HG02973 (cell line): ENCODE measurements at regions not wholly inside any gene's neighbourhood (a gene's known extent, or its start where the extent isn't known, plus 50 kb on each side); places are given as distances from the start of the nearest gene placed in this dataset.

Experiments
- ATAC-seq: cut with Tn5 transposase; IDR thresholded peaks from one replicate; pipeline ENCODE4 v1.9.1; 2021; ENCODE audit warnings: moderate library complexity; ENCODE audit not compliant: unreplicated experiment

GRCh38 chrX:42098900-42099299, 175.5 kb upstream of the CASK start:
- ATAC-seq: no peak

DNA sequence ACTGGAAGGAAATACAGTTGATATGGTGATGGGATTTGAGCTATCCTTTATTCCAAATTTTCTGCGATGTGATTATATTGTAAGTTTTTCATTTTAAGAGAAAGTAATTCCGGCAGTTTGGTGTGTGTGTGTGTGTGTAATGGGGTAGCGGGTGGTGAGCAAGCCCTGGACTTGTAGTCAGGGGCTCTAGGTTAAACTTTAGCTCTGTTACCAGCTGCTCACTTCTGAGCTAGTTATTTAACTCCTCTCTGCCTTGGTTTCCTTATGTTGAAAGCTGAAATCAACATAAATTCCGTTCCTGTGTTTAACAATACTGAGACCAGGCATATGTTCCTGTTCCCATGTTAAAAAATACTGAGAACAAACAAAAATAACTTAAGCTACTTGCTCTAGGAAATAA, 174.1 kb upstream of the CASK start:
- ATAC-seq: no peak

GRCh38 chrX:42096265-42096920, 173.0 kb upstream of the CASK start:
- no peak for ATAC-seq

DNA sequence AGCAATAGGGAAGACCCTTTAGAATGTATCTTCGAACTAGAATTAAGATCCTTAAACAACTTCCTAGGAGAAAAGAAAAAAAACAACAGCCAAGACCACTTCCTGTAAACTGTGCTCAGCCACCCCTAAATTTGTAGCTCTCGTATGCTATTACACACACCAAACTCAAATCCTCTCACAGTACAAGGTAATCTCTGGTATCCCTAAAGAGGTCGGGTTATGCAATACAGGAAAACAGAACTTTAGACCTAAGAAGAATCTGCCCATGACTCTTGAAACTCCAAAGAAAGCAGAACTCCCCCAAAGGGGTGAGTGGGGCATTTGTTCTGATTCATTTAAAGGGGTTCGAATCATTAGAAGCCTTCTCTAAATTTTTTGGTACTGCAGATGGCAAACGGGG, 170.9 kb upstream of the CASK start:
- no peak for ATAC-seq

- ATAC-seq: peak; percentile 94
These were observed 170.4 kb upstream of the CASK start for GRCh38 chrX:42093756-42094155.

DNA sequence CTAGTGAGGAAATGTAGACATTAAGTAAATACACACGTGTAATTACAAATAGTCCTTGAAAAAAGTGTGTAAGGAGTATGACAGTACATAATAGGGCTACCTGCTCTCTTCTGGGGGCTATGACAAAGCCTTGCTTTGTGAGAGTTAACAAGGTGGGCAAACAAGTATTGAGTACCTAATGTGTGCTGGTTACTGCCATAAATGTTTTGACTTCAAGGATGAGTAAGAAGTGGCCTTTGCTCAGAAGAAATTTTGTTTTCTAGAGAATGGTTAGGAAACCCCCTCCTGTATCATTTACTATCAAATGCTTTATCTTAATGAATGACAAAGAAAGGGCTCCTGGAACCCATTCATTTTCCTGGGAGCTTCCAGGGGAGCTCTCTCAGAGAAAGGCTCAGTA, 167.0 kb upstream of the CASK start:
- no peak for ATAC-seq

GRCh38 chrX:42089031-42089430, 165.7 kb upstream of the CASK start:
- no peak for ATAC-seq

DNA sequence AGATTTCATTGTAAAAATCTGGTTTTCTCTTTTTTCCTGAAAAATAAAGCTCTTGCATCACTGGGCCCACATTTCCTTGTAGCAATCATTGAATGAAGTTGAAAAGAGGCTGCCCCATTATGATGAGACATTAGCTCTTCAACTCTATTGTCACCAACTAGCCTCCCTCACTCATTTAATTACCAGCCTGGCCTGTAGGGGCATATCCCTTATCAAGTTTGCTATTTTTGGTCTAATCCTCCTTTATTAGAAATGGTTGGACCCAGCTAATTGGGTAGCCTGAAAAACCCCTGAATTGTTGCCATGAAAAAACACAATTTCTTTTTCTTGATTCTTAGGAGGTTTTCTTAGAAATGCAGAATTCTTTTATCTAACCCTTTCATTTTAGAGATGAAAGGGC, 164.6 kb upstream of the CASK start:
- no peak for ATAC-seq

GRCh38 chrX:42085836-42086235, 162.5 kb upstream of the CASK start:
- no peak for ATAC-seq

DNA sequence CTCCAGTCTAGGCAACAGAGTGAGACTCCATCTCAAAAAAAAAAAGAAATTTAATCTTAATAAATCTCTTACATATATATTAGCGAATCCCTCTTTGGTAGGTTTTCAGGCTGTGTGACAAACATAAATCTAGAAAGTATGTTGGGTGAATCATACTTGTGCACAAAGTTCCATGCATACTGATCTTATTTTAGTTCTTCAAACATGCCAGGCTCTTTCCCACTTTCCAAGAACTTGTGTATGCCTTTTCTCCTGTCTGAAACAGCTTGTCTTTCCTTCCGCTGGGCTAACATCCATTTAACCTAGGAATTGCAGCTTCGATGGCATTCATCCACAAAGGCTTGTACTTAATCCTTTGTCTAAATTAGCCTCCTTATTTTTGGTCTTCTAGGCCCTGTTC, 156.6 kb upstream of the CASK start:
- no peak for ATAC-seq

DNA sequence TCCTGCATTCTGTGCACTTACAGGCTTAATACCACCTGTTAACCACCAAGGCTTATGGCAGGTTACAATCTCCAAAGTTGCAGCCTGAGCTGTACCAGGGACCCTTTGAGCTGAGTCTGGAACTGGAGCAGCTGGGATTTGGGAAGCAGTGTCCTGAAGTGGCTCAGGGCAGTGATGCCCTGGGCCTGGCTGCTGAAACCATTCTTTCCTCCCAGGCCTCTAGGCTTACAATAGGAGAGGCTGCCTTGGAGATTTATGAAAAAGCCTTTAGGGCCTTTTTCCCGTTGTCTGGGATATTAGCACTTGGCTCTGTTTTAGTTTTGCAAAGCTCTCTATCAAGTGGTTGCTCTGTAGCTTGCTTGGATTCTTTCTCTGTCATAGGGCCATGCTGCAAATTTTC, 154.3 kb upstream of the CASK start:
- no peak for ATAC-seq

DNA sequence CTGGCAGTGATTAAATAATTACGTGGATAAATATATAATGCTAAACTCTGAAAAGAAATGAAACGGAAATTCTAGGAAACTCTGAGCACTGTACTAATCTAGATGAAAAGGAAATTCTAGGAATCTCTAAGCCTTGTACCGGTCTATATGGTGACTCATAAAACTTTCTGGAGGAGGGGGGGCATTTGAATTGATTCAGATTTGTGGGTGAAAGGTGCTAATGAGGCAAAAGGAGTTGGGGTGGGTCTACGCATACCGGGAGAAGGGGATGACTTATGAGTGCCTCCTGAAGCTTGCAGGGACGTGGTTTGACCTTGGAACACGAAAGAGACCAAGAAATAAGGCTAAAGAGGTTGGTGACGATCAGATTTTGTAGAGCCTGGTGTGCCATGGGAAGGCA, 151.7 kb upstream of the CASK start:
- ATAC-seq: no peak

DNA sequence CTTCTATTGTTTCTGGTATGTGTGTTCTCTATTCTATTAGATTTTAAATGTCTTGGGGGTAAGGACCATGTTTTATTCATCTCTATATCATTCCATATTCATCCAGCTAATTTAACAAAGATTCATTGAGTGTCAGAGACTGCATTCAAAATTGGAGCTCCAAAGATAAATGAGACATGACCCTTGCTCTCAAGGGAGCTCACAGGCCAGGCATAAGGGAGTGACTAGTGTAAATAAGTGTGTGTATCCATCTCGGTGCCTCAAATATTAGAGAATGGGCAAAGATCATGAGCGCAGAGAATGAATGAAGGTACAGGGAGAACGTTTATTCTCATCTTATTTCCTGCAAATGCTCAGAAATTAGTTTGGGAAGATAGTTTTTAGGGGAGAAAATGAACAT, 150.1 kb upstream of the CASK start:
- no peak for ATAC-seq

DNA sequence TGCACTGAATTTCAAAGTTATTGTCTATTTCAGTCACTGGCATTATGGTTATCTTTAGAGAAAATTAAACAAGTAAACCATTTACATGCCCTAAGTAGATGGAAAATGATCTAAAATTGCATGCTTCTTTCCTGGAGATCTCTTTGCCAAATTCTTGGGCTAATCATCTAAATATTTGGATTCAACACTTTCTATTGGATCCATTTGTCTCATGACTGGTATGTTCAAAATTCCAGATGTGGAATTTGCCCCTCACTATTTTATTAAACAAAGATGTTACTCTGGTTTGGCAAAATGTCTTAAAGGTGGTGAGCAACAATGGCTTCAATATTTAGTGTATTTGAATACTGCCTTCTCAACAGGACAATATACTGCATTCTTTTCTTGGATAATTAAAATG, 147.5 kb upstream of the CASK start:
- no peak for ATAC-seq

DNA sequence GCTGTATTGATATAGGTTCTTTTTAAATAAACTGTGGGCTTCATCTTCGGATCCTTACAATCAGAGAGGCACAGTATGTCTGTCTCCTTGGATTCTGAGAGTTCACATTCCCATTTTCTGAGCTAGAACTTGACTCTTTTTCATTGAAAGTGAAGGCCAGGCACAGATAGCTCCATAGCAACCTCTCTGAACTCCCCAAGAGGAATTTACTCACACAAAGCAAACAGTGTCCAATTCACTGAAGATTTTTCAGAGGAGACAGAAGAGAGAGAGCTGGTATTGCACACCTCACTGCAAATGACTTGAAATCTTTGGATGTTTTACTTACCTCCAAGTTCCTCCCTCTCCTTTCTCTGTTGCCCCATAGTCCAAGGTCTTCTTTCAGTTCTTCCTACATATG, 130.9 kb upstream of the CASK start:
- ATAC-seq: no peak

DNA sequence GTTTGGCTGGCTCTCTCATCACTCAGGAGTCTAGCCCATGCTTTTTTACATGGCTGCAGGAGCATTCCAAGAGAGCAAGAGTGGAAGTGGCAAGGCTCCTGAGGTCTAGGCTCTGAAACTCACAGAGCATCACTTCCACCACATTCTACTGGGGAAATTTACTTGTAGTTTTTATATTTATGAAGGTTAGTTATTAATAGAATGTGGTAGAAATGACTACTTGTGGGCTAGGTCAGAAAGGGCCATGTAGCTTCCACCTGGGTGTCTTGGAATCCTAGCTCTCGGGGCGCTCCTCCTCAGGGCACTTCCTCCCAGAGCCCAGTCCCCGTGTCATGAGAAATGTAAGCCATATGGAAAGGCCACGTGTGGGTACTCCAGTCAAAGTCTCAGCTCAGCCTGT, 127.0 kb upstream of the CASK start:
- ATAC-seq: no peak

DNA sequence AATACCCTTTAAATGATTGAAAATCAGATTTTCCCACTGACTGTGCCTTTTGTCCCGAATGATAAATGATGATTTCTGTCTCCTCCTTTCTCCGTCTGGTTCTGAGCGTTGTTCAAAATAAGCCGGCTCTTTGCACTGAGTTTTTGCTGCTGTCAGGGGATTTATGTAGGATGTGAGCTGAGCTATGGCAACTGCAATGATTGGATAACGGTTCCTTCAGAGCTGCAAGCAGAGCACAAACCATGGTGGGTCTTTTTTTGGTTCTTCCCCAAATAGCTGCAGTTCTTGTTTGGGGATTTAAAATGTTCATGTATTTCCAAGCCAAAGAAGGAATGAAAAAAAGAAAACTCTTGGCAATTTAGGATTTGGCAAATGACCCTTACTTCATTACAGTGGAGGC, 124.5 kb upstream of the CASK start:
- no peak for ATAC-seq

GRCh38 chrX:42028109-42028508, 104.8 kb upstream of the CASK start:
- no peak for ATAC-seq

DNA sequence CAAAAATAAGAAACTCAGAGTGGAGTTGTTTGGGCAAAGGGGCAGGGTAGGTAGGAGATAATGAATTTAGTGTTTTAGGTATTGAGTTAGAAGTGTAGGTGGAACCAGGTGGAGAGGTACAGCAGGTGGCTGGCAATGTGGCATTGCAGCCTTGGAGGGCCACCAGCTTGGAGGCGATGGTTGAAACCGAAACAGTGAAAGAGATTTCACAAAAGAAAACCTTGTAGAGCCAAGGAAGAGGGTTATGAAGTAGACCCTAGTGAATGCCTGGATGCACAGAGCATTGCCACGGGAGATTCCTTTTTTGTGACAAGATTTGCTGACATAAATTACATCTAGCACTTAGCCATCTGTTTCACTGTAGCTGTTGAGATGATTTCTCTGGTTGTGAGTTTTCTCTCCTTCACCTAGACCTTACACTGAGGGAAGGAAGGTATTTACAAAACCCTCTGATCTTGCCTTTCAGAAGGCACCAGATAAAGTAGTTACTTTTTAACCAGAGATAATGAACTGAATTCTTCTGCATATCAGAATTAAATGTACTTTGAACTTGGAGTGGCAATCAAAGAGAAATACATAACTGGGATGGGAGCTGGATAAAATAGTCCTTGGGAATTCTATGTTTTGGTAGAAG, 104.1 kb upstream of the CASK start:
- no peak for ATAC-seq

GRCh38 chrX:42025861-42026260, 102.5 kb upstream of the CASK start:
- ATAC-seq: no peak

GRCh38 chrX:42023122-42023521, 99.8 kb upstream of the CASK start:
- no peak for ATAC-seq

- ATAC-seq: no peak
These were observed 98.8 kb upstream of the CASK start for GRCh38 chrX:42022158-42022557.

DNA sequence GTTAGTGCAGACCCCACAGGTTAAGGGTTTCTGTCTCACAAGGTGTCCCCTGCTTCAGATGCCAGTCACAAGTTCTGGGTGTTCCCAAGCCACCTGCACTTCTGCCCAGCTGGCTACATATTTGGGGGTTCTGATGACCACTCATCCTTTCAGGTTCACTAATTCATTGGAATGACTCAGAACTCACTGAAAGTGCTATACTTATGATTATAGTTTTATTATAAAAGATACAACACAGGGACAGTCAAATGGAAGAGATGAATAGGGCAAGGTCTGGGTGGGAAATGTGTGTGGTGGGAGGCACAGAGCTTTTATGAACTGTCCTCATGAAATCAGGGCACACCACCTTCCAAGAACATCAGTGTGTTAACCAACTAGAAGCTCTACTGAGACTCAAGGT, 97.7 kb upstream of the CASK start:
- ATAC-seq: no peak
